ENCODE measurements at regions not wholly inside any gene's neighbourhood (a gene's known extent, or its start where the extent isn't known, plus 50 kb on each side); places are given as distances from the start of the nearest gene placed in this dataset.

GRCh38 chr7:120216947-120217346 lies 56.0 kb upstream of the KCND2 start:
- TF ChIP-seq CTCF (IDR thresholded peaks at IDR 0.05) (no peak), POLR2A (IDR thresholded peaks at IDR 0.05) (no peak)

All from breast epithelium (tissue), 3 donors.